NCI-H1092 (cell line): ENCODE measurements at regions not wholly inside any gene's neighbourhood (a gene's known extent, or its start where the extent isn't known, plus 50 kb on each side); places are given as distances from the start of the nearest gene placed in this dataset.
"Not testable (repeated sequence)": the region's sequence is repeated elsewhere in the genome, so short reads cannot be mapped to it uniquely, and the experiment has no call there.

ENCODE experiments used
- DNase-seq: peaks from one replicate; lab custom pipeline; 2025; lab: John Stamatoyannopoulos, UW

- not testable (repeated sequence) for DNase-seq
These were observed 123.9 kb downstream of the MREG start for GRCh38 chr2:215889240-215889969.

GRCh38 chr2:215888680-215889079 lies 124.7 kb downstream of the MREG start:
- no peak for DNase-seq

- no peak for DNase-seq
These were observed 126.0 kb downstream of the MREG start for GRCh38 chr2:215887303-215887702.

- DNase-seq, result no peak
These were observed 127.3 kb downstream of the MREG start for GRCh38 chr2:215886022-215886421.

GRCh38 chr2:215885536-215885935 lies 127.8 kb downstream of the MREG start:
- no peak for DNase-seq

- DNase-seq, result no peak
These were observed 128.8 kb downstream of the MREG start for GRCh38 chr2:215884451-215885087.

- no peak for DNase-seq
These were observed 129.6 kb downstream of the MREG start for GRCh38 chr2:215883799-215884198.

- no peak for DNase-seq
These were observed 130.7 kb downstream of the MREG start for GRCh38 chr2:215882689-215883088.

GRCh38 chr2:215881582-215881981 lies 131.8 kb downstream of the MREG start:
- DNase-seq, result no peak

GRCh38 chr2:215880970-215881369 lies 132.4 kb downstream of the MREG start:
- no peak for DNase-seq

- no peak for DNase-seq
These were observed 133.1 kb downstream of the MREG start for GRCh38 chr2:215879977-215880940.

- DNase-seq, result no peak
These were observed 134.0 kb downstream of the MREG start for GRCh38 chr2:215879331-215879730.

- no peak for DNase-seq
These were observed 134.8 kb downstream of the MREG start for GRCh38 chr2:215878476-215879063.

- DNase-seq, result no peak
These were observed 136.5 kb downstream of the MREG start for GRCh38 chr2:215876937-215877238.

GRCh38 chr2:215876139-215876936 lies 137.0 kb downstream of the MREG start:
- DNase-seq, result no peak

GRCh38 chr2:215874418-215874817 lies 138.9 kb downstream of the MREG start:
- no peak for DNase-seq

- DNase-seq, result no peak
These were observed 142.4 kb downstream of the MREG start for GRCh38 chr2:215870986-215871385.

- no peak for DNase-seq
These were observed 143.3 kb downstream of the MREG start for GRCh38 chr2:215870088-215870490.

GRCh38 chr2:215868846-215869543 lies 144.4 kb downstream of the MREG start:
- DNase-seq, result no peak

- DNase-seq, result no peak
These were observed 146.7 kb downstream of the MREG start for GRCh38 chr2:215866606-215867005.

- no peak for DNase-seq
These were observed 149.7 kb downstream of the MREG start for GRCh38 chr2:215863687-215864086.
